ENCODE measurements at regions not wholly inside any gene's neighbourhood (a gene's known extent, or its start where the extent isn't known, plus 50 kb on each side); places are given as distances from the start of the nearest gene placed in this dataset.

GRCh38 chr7:67571026-67571545 is 574.5 kb downstream of the TYW1 start:
- peaks cover 0 to 3% of the 10 kb centered on the region in 2 donors for H3K9me3 ChIP-seq (ENCODE audit: control insufficient read depth in 1 of 2, low read length in 2 of 2)
- no peaks in the 10 kb centered on the region for H3K4me1 ChIP-seq (ENCODE audit: control insufficient read depth in 1 of 2, insufficient read depth in 2 of 2, low read length in 2 of 2)
- H3K27me3 ChIP-seq (ENCODE audit: control insufficient read depth in 1 of 2, insufficient read depth in 2 of 2, low read length in 2 of 2), result no peaks in the 10 kb centered on the region
- no peak overlapping the region for H3K9ac ChIP-seq (ENCODE audit: low read depth in 1 of 2, low read length in 2 of 2)
- H3K4me3 ChIP-seq (ENCODE audit: low read depth in 1 of 2, low read length in 2 of 2), result no peak overlapping the region
- no peak overlapping the region for H3K27ac ChIP-seq (ENCODE audit: low read depth, low read length)
- H3K36me3 ChIP-seq (ENCODE audit: control insufficient read depth in 1 of 2, insufficient read depth in 2 of 2, low read length in 2 of 2), result no peaks in the 10 kb centered on the region

- no peak overlapping the region for H3K27ac ChIP-seq (ENCODE audit: low read depth, low read length)
- no peak overlapping the region for H3K4me3 ChIP-seq (ENCODE audit: low read depth in 1 of 2, low read length in 2 of 2)
- H3K9ac ChIP-seq (ENCODE audit: low read depth in 1 of 2, low read length in 2 of 2), result no peak overlapping the region
- H3K4me1 ChIP-seq (ENCODE audit: control insufficient read depth in 1 of 2, insufficient read depth in 2 of 2, low read length in 2 of 2), result no peaks in the 10 kb centered on the region
- no peaks in the 10 kb centered on the region for H3K36me3 ChIP-seq (ENCODE audit: control insufficient read depth in 1 of 2, insufficient read depth in 2 of 2, low read length in 2 of 2)
- no peaks in the 10 kb centered on the region for H3K27me3 ChIP-seq (ENCODE audit: control insufficient read depth in 1 of 2, insufficient read depth in 2 of 2, low read length in 2 of 2)
- H3K9me3 ChIP-seq (ENCODE audit: control insufficient read depth in 1 of 2, low read length in 2 of 2), result peaks cover 0 to 3% of the 10 kb centered on the region in 2 donors
Observed at GRCh38 chr7:67573639-67574038, 577.0 kb downstream of the TYW1 start.

- no peaks in the 10 kb centered on the region for H3K36me3 ChIP-seq (ENCODE audit: control insufficient read depth in 1 of 2, insufficient read depth in 2 of 2, low read length in 2 of 2)
- no peaks in the 10 kb centered on the region for H3K27me3 ChIP-seq (ENCODE audit: control insufficient read depth in 1 of 2, insufficient read depth in 2 of 2, low read length in 2 of 2)
- H3K4me3 ChIP-seq (ENCODE audit: low read depth in 1 of 2, low read length in 2 of 2), result no peak overlapping the region
- H3K27ac ChIP-seq (ENCODE audit: low read depth, low read length), result no peak overlapping the region
- no peak overlapping the region for H3K9ac ChIP-seq (ENCODE audit: low read depth in 1 of 2, low read length in 2 of 2)
- peaks cover 19 to 20% of the 10 kb centered on the region in 2 donors for H3K9me3 ChIP-seq (ENCODE audit: control insufficient read depth in 1 of 2, low read length in 2 of 2)
- no peaks in the 10 kb centered on the region for H3K4me1 ChIP-seq (ENCODE audit: control insufficient read depth in 1 of 2, insufficient read depth in 2 of 2, low read length in 2 of 2)
Observed at GRCh38 chr7:67588631-67589030, 592.0 kb downstream of the TYW1 start.

- Histone ChIP-seq H3K4me1 (ENCODE audit: control insufficient read depth in 1 of 2, insufficient read depth in 2 of 2, low read length in 2 of 2) (no peaks in the 10 kb centered on the region), H3K36me3 (ENCODE audit: control insufficient read depth in 1 of 2, insufficient read depth in 2 of 2, low read length in 2 of 2) (no peaks in the 10 kb centered on the region), H3K27ac (ENCODE audit: low read depth, low read length) (no peak overlapping the region), H3K27me3 (ENCODE audit: control insufficient read depth in 1 of 2, insufficient read depth in 2 of 2, low read length in 2 of 2) (no peaks in the 10 kb centered on the region), H3K9ac (ENCODE audit: low read depth in 1 of 2, low read length in 2 of 2) (no peak overlapping the region), H3K9me3 (ENCODE audit: control insufficient read depth in 1 of 2, low read length in 2 of 2) (peaks cover 15 to 18% of the 10 kb centered on the region in 2 donors), H3K4me3 (ENCODE audit: low read depth in 1 of 2, low read length in 2 of 2) (no peak overlapping the region)
Observed at GRCh38 chr7:67589183-67589582, 592.5 kb downstream of the TYW1 start.

- no peaks in the 10 kb centered on the region for H3K36me3 ChIP-seq (ENCODE audit: control insufficient read depth in 1 of 2, insufficient read depth in 2 of 2, low read length in 2 of 2)
- peaks cover 11 to 18% of the 10 kb centered on the region in 2 donors for H3K9me3 ChIP-seq (ENCODE audit: control insufficient read depth in 1 of 2, low read length in 2 of 2)
- H3K9ac ChIP-seq (ENCODE audit: low read depth in 1 of 2, low read length in 2 of 2), result no peak overlapping the region
- H3K4me3 ChIP-seq (ENCODE audit: low read depth in 1 of 2, low read length in 2 of 2), result no peak overlapping the region
- H3K4me1 ChIP-seq (ENCODE audit: control insufficient read depth in 1 of 2, insufficient read depth in 2 of 2, low read length in 2 of 2), result no peaks in the 10 kb centered on the region
- no peak overlapping the region for H3K27ac ChIP-seq (ENCODE audit: low read depth, low read length)
- no peaks in the 10 kb centered on the region for H3K27me3 ChIP-seq (ENCODE audit: control insufficient read depth in 1 of 2, insufficient read depth in 2 of 2, low read length in 2 of 2)
Observed at GRCh38 chr7:67590649-67591048, 594.0 kb downstream of the TYW1 start.

GRCh38 chr7:67593794-67594193 is 597.2 kb downstream of the TYW1 start:
- Histone ChIP-seq H3K27ac (ENCODE audit: low read depth, low read length) (no peak overlapping the region), H3K27me3 (ENCODE audit: control insufficient read depth in 1 of 2, insufficient read depth in 2 of 2, low read length in 2 of 2) (no peaks in the 10 kb centered on the region), H3K9ac (ENCODE audit: low read depth in 1 of 2, low read length in 2 of 2) (no peak overlapping the region), H3K36me3 (ENCODE audit: control insufficient read depth in 1 of 2, insufficient read depth in 2 of 2, low read length in 2 of 2) (no peaks in the 10 kb centered on the region), H3K9me3 (ENCODE audit: control insufficient read depth in 1 of 2, low read length in 2 of 2) (peaks cover 0 to under 1% of the 10 kb centered on the region in 2 donors), H3K4me3 (ENCODE audit: low read depth in 1 of 2, low read length in 2 of 2) (no peak overlapping the region), H3K4me1 (ENCODE audit: control insufficient read depth in 1 of 2, insufficient read depth in 2 of 2, low read length in 2 of 2) (no peaks in the 10 kb centered on the region)

GRCh38 chr7:67595431-67596180 is 599.0 kb downstream of the TYW1 start:
- Histone ChIP-seq H3K9me3 (ENCODE audit: control insufficient read depth in 1 of 2, low read length in 2 of 2) (no peaks in the 10 kb centered on the region), H3K4me1 (ENCODE audit: control insufficient read depth in 1 of 2, insufficient read depth in 2 of 2, low read length in 2 of 2) (no peaks in the 10 kb centered on the region), H3K4me3 (ENCODE audit: low read depth in 1 of 2, low read length in 2 of 2) (no peak overlapping the region), H3K9ac (ENCODE audit: low read depth in 1 of 2, low read length in 2 of 2) (no peak overlapping the region), H3K27ac (ENCODE audit: low read depth, low read length) (no peak overlapping the region), H3K36me3 (ENCODE audit: control insufficient read depth in 1 of 2, insufficient read depth in 2 of 2, low read length in 2 of 2) (no peaks in the 10 kb centered on the region), H3K27me3 (ENCODE audit: control insufficient read depth in 1 of 2, insufficient read depth in 2 of 2, low read length in 2 of 2) (no peaks in the 10 kb centered on the region)

- Histone ChIP-seq H3K9ac (ENCODE audit: low read depth in 1 of 2, low read length in 2 of 2) (no peak overlapping the region), H3K27me3 (ENCODE audit: control insufficient read depth in 1 of 2, insufficient read depth in 2 of 2, low read length in 2 of 2) (no peaks in the 10 kb centered on the region), H3K27ac (ENCODE audit: low read depth, low read length) (no peak overlapping the region), H3K36me3 (ENCODE audit: control insufficient read depth in 1 of 2, insufficient read depth in 2 of 2, low read length in 2 of 2) (no peaks in the 10 kb centered on the region), H3K4me1 (ENCODE audit: control insufficient read depth in 1 of 2, insufficient read depth in 2 of 2, low read length in 2 of 2) (no peaks in the 10 kb centered on the region), H3K9me3 (ENCODE audit: control insufficient read depth in 1 of 2, low read length in 2 of 2) (no peaks in the 10 kb centered on the region), H3K4me3 (ENCODE audit: low read depth in 1 of 2, low read length in 2 of 2) (no peak overlapping the region)
Observed at GRCh38 chr7:67597161-67597560, 600.5 kb downstream of the TYW1 start.

- Histone ChIP-seq H3K4me1 (ENCODE audit: control insufficient read depth in 1 of 2, insufficient read depth in 2 of 2, low read length in 2 of 2) (no peaks in the 10 kb centered on the region), H3K27me3 (ENCODE audit: control insufficient read depth in 1 of 2, insufficient read depth in 2 of 2, low read length in 2 of 2) (no peaks in the 10 kb centered on the region), H3K27ac (ENCODE audit: low read depth, low read length) (no peak overlapping the region), H3K9ac (ENCODE audit: low read depth in 1 of 2, low read length in 2 of 2) (no peak overlapping the region), H3K9me3 (ENCODE audit: control insufficient read depth in 1 of 2, low read length in 2 of 2) (no peaks in the 10 kb centered on the region), H3K4me3 (ENCODE audit: low read depth in 1 of 2, low read length in 2 of 2) (no peak overlapping the region), H3K36me3 (ENCODE audit: control insufficient read depth in 1 of 2, insufficient read depth in 2 of 2, low read length in 2 of 2) (no peaks in the 10 kb centered on the region)
Observed at GRCh38 chr7:67598469-67598868, 601.8 kb downstream of the TYW1 start.

GRCh38 chr7:67599331-67600062 is 602.9 kb downstream of the TYW1 start:
- Histone ChIP-seq H3K4me3 (ENCODE audit: low read depth in 1 of 2, low read length in 2 of 2) (no peak overlapping the region), H3K36me3 (ENCODE audit: control insufficient read depth in 1 of 2, insufficient read depth in 2 of 2, low read length in 2 of 2) (no peaks in the 10 kb centered on the region), H3K4me1 (ENCODE audit: control insufficient read depth in 1 of 2, insufficient read depth in 2 of 2, low read length in 2 of 2) (no peaks in the 10 kb centered on the region), H3K9ac (ENCODE audit: low read depth in 1 of 2, low read length in 2 of 2) (no peak overlapping the region), H3K27me3 (ENCODE audit: control insufficient read depth in 1 of 2, insufficient read depth in 2 of 2, low read length in 2 of 2) (no peaks in the 10 kb centered on the region), H3K27ac (ENCODE audit: low read depth, low read length) (no peak overlapping the region), H3K9me3 (ENCODE audit: control insufficient read depth in 1 of 2, low read length in 2 of 2) (peaks cover 0 to 2% of the 10 kb centered on the region in 2 donors)
